Breast epithelium (tissue), 3 donors: ENCODE measurements at regions not wholly inside any gene's neighbourhood (a gene's known extent, or its start where the extent isn't known, plus 50 kb on each side); places are given as distances from the start of the nearest gene placed in this dataset.

ENCODE experiments used
- POLR2A ChIP-seq: fragments of 450-650 bp; IDR thresholded peaks from one replicate; pipeline ENCODE4 v1.6.1; 2016; ENCODE audit warnings: antibody characterized with exemption, mild to moderate bottlenecking, moderate library complexity
- TF ChIP-seq, protein P1 (sequence below), 3 donors: fragments of 450-650 bp; IDR thresholded peaks; one replicate each; pipeline ENCODE4 v1.5.1; 2016 to 2017; ENCODE audit warnings: antibody characterized with exemption in 3 of 3, mild to moderate bottlenecking in 3 of 3, moderate library complexity in 3 of 3

DNA sequence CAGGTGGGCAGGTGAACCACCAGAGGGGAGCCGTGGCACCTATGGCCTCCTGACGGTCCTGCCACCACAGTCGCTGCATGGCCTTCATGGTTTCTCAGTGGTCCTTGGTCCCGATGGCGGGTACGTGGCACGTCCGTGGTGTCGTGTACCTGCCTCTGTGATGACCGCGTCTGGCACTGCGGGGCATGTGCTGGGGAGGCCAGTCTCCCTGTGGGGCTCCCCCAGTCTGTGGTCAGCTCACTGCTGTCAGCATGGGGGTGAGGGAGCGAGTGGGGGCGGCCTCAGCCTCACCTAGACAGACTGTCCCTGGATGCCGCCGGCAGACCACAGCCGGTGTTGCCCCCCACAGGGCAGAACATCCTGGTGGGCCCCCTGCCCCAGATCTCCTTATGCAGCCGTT is 267.2 kb downstream of the SEC23A start:
- TF ChIP-seq, protein P1, sequence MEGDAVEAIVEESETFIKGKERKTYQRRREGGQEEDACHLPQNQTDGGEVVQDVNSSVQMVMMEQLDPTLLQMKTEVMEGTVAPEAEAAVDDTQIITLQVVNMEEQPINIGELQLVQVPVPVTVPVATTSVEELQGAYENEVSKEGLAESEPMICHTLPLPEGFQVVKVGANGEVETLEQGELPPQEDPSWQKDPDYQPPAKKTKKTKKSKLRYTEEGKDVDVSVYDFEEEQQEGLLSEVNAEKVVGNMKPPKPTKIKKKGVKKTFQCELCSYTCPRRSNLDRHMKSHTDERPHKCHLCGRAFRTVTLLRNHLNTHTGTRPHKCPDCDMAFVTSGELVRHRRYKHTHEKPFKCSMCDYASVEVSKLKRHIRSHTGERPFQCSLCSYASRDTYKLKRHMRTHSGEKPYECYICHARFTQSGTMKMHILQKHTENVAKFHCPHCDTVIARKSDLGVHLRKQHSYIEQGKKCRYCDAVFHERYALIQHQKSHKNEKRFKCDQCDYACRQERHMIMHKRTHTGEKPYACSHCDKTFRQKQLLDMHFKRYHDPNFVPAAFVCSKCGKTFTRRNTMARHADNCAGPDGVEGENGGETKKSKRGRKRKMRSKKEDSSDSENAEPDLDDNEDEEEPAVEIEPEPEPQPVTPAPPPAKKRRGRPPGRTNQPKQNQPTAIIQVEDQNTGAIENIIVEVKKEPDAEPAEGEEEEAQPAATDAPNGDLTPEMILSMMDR (IDR thresholded peaks at IDR 0.05): no peak
- TF ChIP-seq POLR2A: no peak
